GM12892 (cell line): ENCODE measurements at regions not wholly inside any gene's neighbourhood (a gene's known extent, or its start where the extent isn't known, plus 50 kb on each side); places are given as distances from the start of the nearest gene placed in this dataset.

Experiments
- POLR2A ChIP-seq: IDR thresholded peaks from 2 replicates; pipeline ENCODE4 v1.6.1; 2011; ENCODE audit warnings: low read depth, low read length, control low read depth
- POLR2AphosphoS5 ChIP-seq: IDR thresholded peaks from 2 replicates; pipeline ENCODE4 v1.6.1; 2011; ENCODE audit warnings: low read depth, low read length, control low read depth
- TAF1 ChIP-seq: IDR thresholded peaks from 2 replicates; pipeline ENCODE4 v1.6.1; 2011; ENCODE audit warnings: low read depth, mild to moderate bottlenecking, control low read depth, low read length, borderline replicate concordance

DNA sequence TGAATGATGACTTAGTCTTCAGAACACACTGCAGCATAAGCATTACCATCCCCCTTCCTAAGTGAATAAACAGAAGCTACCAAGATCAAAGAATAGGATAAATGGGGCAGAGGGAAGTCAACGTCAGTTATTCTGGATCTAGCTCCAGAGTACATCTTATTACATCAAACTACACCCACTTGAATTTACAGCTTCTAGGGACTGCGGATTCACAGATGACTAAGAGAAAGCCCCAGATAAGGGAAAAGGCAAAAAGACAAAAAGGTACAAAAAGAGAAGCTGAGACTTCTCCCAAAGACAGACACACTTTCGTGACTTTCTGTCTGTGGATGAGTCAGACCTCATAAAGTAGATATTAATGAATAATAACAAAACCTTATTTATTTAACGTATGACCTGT, 457.9 kb upstream of the BRINP1 start:
- TF ChIP-seq TAF1, result no peak
- no peak for TF ChIP-seq POLR2AphosphoS5
- no peak for TF ChIP-seq POLR2A
